DMS114 treated with DMSO at 0.1 percent for 48 hours (cell line): ENCODE measurements at regions not wholly inside any gene's neighbourhood (a gene's known extent, or its start where the extent isn't known, plus 50 kb on each side); places are given as distances from the start of the nearest gene placed in this dataset.

ENCODE experiments used
- DNase-seq: peaks from one replicate; lab custom pipeline; 2025; ENCODE audit not compliant: unreplicated experiment; lab: John Stamatoyannopoulos, UW

DNA sequence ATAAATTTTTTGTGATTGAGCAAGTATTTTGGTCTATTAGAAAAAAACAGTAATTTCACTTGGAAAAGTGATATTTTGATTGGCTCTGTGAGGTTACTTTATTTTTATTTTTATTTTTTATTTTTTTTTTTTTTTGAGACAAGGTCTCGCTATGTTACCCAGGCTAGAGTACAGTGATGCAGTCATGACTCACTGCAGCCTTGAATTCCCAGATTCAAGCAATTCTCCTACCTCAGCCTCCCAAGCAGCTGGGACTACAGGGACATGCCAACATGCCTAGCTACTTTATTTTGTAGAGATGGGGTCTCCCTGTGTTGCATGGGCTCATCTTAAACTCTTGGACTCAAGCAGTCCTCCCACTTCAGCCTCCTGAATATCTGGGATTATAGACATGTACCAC, 60.9 kb upstream of the MGAT5 start:
- DNase-seq = no peak

GRCh38 chr2:134194519-134194918, 59.4 kb upstream of the MGAT5 start:
- DNase-seq = no peak

- DNase-seq = no peak
Observed at GRCh38 chr2:134195341-134195740, 58.5 kb upstream of the MGAT5 start.

DNA sequence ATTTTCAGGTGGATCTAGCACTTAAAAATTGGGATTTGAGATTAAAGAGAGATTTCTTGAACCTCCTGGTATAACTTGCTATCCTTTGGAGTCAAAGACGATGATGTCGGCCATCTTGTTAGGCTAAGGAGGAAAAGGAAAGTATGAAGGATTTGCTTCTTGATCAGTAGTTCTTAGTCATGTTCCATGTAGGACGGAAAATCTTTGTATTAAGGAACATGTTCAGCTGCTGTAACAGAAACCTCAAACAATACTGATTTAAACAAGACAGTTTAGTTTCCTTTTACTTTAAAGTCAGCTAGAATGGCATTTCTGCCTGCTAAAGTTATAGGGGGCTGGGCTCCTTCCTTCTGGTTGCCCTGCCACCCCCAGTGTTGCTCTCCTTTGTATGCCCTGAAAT, 56.4 kb upstream of the MGAT5 start:
- no peak for DNase-seq

DNA sequence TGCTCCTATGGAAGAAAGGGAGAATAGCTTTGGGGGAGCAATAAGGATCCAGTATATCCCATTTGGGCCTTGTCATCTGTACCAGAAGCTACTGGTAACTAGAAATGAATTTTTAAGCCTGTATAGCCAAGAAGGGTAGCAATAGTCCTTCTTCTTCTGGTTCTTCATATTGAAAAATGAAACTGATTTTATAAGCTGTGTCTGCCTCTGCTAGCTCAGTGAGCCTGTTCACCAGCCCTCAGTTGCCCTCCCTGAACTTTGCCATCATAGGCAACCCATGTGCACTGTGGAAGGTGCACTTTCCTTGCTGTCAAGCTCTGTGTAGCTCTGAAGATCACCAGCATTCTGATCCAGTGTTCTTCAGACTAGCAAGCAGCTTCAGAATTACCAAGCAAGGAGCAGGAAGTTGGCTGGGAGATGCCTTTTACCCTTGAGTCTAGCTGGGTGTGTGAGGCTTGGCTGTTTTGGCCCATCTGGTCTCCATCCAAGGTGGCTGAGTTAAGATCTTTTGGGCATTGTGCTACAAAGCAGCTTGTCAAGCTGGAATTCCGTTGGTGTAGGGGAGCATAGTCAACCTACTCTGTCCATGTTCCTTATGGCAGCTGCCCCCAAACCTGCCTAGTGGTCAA, 55.8 kb upstream of the MGAT5 start:
- DNase-seq = no peak

- no peak for DNase-seq
Observed at GRCh38 chr2:134199123-134199522, 54.7 kb upstream of the MGAT5 start.

- DNase-seq = no peak
Observed at GRCh38 chr2:134200036-134200618, 53.7 kb upstream of the MGAT5 start.

DNA sequence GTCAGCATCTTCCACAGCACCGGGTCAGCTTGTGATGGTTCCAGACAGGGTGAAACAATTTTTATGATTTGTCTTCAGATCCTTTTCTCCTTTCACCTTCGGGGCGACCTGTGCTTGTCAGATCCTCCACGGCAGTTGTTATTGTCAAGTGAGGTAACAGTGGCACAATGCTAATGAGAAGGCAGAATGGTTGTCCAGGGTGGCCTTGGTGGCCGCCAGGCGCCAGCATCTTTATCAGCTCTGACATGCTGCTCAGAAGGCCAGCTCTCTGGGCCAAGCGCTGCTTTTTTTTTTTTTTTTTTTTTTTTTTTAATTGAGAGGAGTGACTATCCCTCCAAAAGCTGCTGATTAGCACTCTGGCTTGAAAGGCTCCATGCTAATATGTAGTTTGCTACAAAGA, 52.3 kb upstream of the MGAT5 start:
- DNase-seq = no peak

DNA sequence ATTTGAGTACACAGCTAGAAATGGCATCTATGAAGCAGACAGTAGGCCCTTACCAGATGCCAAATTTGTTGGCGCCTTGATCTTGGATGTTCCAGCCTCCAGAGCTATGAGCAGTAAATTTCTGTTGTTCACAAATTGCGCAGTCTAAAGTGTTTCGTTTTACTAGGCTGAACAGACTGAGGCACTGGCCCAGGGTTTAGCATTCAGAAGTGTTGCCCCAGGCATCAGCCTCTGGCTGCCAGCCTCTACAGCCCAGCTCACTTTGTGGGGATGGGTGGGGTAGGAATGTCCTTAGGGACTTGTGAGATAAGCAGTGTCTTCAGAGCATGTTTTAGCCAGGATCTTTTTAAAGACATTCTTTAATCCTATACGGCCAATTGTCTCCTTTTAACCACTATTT, 51.5 kb upstream of the MGAT5 start:
- no peak for DNase-seq

DNA sequence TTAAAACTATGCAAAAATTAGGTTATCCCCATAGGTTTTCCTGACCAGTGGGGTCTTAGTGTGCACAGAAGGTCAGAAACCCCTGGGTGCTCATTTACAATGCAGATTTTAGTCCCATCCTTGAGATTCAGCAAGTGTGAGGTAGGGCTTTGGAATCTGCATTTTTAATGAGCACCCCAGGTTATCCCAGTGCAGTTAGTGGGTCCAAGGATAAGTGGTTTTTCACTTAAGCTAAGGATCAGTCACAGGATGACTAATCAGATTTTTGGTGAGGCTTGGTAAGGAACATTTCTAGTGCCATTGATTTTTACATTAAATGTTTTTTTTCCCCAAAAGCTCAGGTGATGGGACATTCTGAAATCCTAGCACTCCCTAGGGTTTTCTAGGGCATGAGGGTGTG, 50.7 kb upstream of the MGAT5 start:
- DNase-seq = no peak
